Lower leg skin (tissue), 3 donors: ENCODE measurements at regions not wholly inside any gene's neighbourhood (a gene's known extent, or its start where the extent isn't known, plus 50 kb on each side); places are given as distances from the start of the nearest gene placed in this dataset.

Experiments
- CTCF ChIP-seq, 3 donors: fragments of 450-650 bp; IDR thresholded peaks; one replicate each; pipeline ENCODE4 v1.5.1; 2016; ENCODE audit warnings: antibody characterized with exemption in 3 of 3, mild to moderate bottlenecking in 3 of 3, moderate library complexity in 2 of 3
- POLR2A ChIP-seq, 2 donors: fragments of 450-650 bp; IDR thresholded peaks; one replicate each; pipeline ENCODE4 v1.6.1; 2016 to 2017; ENCODE audit warnings: antibody characterized with exemption in 2 of 2, mild to moderate bottlenecking in 1 of 2, moderate library complexity in 1 of 2

- no peak for TF ChIP-seq POLR2A (IDR thresholded peaks at IDR 0.05)
- no peak for TF ChIP-seq CTCF (IDR thresholded peaks at IDR 0.05)
These were observed 286.3 kb downstream of the BTG1 start for GRCh38 chr12:91859347-91859746.
